ENCODE measurements at regions not wholly inside any gene's neighbourhood (a gene's known extent, or its start where the extent isn't known, plus 50 kb on each side); places are given as distances from the start of the nearest gene placed in this dataset.

GRCh38 chr2:220332886-220333285 lies 705.5 kb downstream of the SLC4A3 start:
- no peak overlapping the region for H3K9ac ChIP-seq (ENCODE audit: low read length in 5 of 5)
- peaks cover 0 to 9% (median 4%) of the 10 kb centered on the region in 5 donors for H3K9me3 ChIP-seq (ENCODE audit: control insufficient read depth in 5 of 5, low read length in 5 of 5)
- no peaks in the 10 kb centered on the region for H3K4me1 ChIP-seq (ENCODE audit: control insufficient read depth in 5 of 5, insufficient read depth in 5 of 5, low read length in 5 of 5)
- H3K36me3 ChIP-seq (ENCODE audit: control insufficient read depth in 5 of 5, insufficient read depth in 5 of 5, low read length in 5 of 5): no peaks in the 10 kb centered on the region
- no peak overlapping the region for H3K27ac ChIP-seq (ENCODE audit: low read depth, low read length)
- no peaks in the 10 kb centered on the region for H3K27me3 ChIP-seq (ENCODE audit: control insufficient read depth in 5 of 5, insufficient read depth in 4 of 5, low read length in 5 of 5)
- no peak overlapping the region for H3K4me3 ChIP-seq (ENCODE audit: low read depth in 1 of 5, low read length in 5 of 5)

- Histone ChIP-seq H3K27ac (ENCODE audit: low read depth, low read length) (no peak overlapping the region), H3K36me3 (ENCODE audit: control insufficient read depth in 5 of 5, insufficient read depth in 5 of 5, low read length in 5 of 5) (no peaks in the 10 kb centered on the region), H3K27me3 (ENCODE audit: control insufficient read depth in 5 of 5, insufficient read depth in 4 of 5, low read length in 5 of 5) (no peaks in the 10 kb centered on the region), H3K9ac (ENCODE audit: low read length in 5 of 5) (no peak overlapping the region), H3K9me3 (ENCODE audit: control insufficient read depth in 5 of 5, low read length in 5 of 5) (peaks cover 0 to 8% (median 4%) of the 10 kb centered on the region in 5 donors), H3K4me1 (ENCODE audit: control insufficient read depth in 5 of 5, insufficient read depth in 5 of 5, low read length in 5 of 5) (no peaks in the 10 kb centered on the region), H3K4me3 (ENCODE audit: low read depth in 1 of 5, low read length in 5 of 5) (no peak overlapping the region)
These were observed 706.8 kb downstream of the SLC4A3 start for GRCh38 chr2:220334210-220334609.

- Histone ChIP-seq H3K4me1 (ENCODE audit: control insufficient read depth in 5 of 5, insufficient read depth in 5 of 5, low read length in 5 of 5) (no peaks in the 10 kb centered on the region), H3K4me3 (ENCODE audit: low read depth in 1 of 5, low read length in 5 of 5) (no peak overlapping the region), H3K27me3 (ENCODE audit: control insufficient read depth in 5 of 5, insufficient read depth in 4 of 5, low read length in 5 of 5) (no peaks in the 10 kb centered on the region), H3K9ac (ENCODE audit: low read length in 5 of 5) (no peak overlapping the region), H3K36me3 (ENCODE audit: control insufficient read depth in 5 of 5, insufficient read depth in 5 of 5, low read length in 5 of 5) (no peaks in the 10 kb centered on the region), H3K27ac (ENCODE audit: low read depth, low read length) (no peak overlapping the region), H3K9me3 (ENCODE audit: control insufficient read depth in 5 of 5, low read length in 5 of 5) (peaks cover 0 to 6% (median 4%) of the 10 kb centered on the region in 5 donors)
These were observed 707.6 kb downstream of the SLC4A3 start for GRCh38 chr2:220334871-220335590.

GRCh38 chr2:220335591-220335915 lies 708.1 kb downstream of the SLC4A3 start:
- H3K9me3 ChIP-seq (ENCODE audit: control insufficient read depth in 5 of 5, low read length in 5 of 5): peaks cover 0 to 3% (median 0%) of the 10 kb centered on the region in 5 donors
- H3K4me3 ChIP-seq (ENCODE audit: low read depth in 1 of 5, low read length in 5 of 5): no peak overlapping the region
- H3K27ac ChIP-seq (ENCODE audit: low read depth, low read length): no peak overlapping the region
- no peaks in the 10 kb centered on the region for H3K4me1 ChIP-seq (ENCODE audit: control insufficient read depth in 5 of 5, insufficient read depth in 5 of 5, low read length in 5 of 5)
- no peaks in the 10 kb centered on the region for H3K27me3 ChIP-seq (ENCODE audit: control insufficient read depth in 5 of 5, insufficient read depth in 4 of 5, low read length in 5 of 5)
- no peak overlapping the region for H3K9ac ChIP-seq (ENCODE audit: low read length in 5 of 5)
- no peaks in the 10 kb centered on the region for H3K36me3 ChIP-seq (ENCODE audit: control insufficient read depth in 5 of 5, insufficient read depth in 5 of 5, low read length in 5 of 5)

GRCh38 chr2:220336771-220337170 lies 709.3 kb downstream of the SLC4A3 start:
- Histone ChIP-seq H3K27ac (ENCODE audit: low read depth, low read length) (no peak overlapping the region), H3K36me3 (ENCODE audit: control insufficient read depth in 5 of 5, insufficient read depth in 5 of 5, low read length in 5 of 5) (no peaks in the 10 kb centered on the region), H3K9me3 (ENCODE audit: control insufficient read depth in 5 of 5, low read length in 5 of 5) (peaks cover 0 to 3% (median 0%) of the 10 kb centered on the region in 5 donors)

GRCh38 chr2:220337611-220338440 lies 710.4 kb downstream of the SLC4A3 start:
- Histone ChIP-seq H3K4me1 (ENCODE audit: control insufficient read depth in 5 of 5, insufficient read depth in 5 of 5, low read length in 5 of 5) (no peaks in the 10 kb centered on the region), H3K9me3 (ENCODE audit: control insufficient read depth in 5 of 5, low read length in 5 of 5) (no peaks in the 10 kb centered on the region), H3K27ac (ENCODE audit: low read depth, low read length) (no peak overlapping the region)

More at GRCh38 chr2:220336771-220337170, 709.3 kb downstream of the SLC4A3 start:
- Histone ChIP-seq H3K4me1 (ENCODE audit: control insufficient read depth in 5 of 5, insufficient read depth in 5 of 5, low read length in 5 of 5) (no peaks in the 10 kb centered on the region), H3K4me3 (ENCODE audit: low read depth in 1 of 5, low read length in 5 of 5) (no peak overlapping the region), H3K9ac (ENCODE audit: low read length in 5 of 5) (no peak overlapping the region), H3K27me3 (ENCODE audit: control insufficient read depth in 5 of 5, insufficient read depth in 4 of 5, low read length in 5 of 5) (no peaks in the 10 kb centered on the region)

GRCh38 chr2:220341014-220341413 lies 713.6 kb downstream of the SLC4A3 start:
- Histone ChIP-seq H3K4me3 (ENCODE audit: low read depth in 1 of 5, low read length in 5 of 5) (no peak overlapping the region), H3K4me1 (ENCODE audit: control insufficient read depth in 5 of 5, insufficient read depth in 5 of 5, low read length in 5 of 5) (no peaks in the 10 kb centered on the region)

More at GRCh38 chr2:220337611-220338440, 710.4 kb downstream of the SLC4A3 start:
- Histone ChIP-seq H3K27me3 (ENCODE audit: control insufficient read depth in 5 of 5, insufficient read depth in 4 of 5, low read length in 5 of 5) (no peaks in the 10 kb centered on the region), H3K4me3 (ENCODE audit: low read depth in 1 of 5, low read length in 5 of 5) (no peak overlapping the region), H3K36me3 (ENCODE audit: control insufficient read depth in 5 of 5, insufficient read depth in 5 of 5, low read length in 5 of 5) (no peaks in the 10 kb centered on the region), H3K9ac (ENCODE audit: low read length in 5 of 5) (no peak overlapping the region)

GRCh38 chr2:220346919-220347318 lies 719.5 kb downstream of the SLC4A3 start:
- Histone ChIP-seq H3K36me3 (ENCODE audit: control insufficient read depth in 5 of 5, insufficient read depth in 5 of 5, low read length in 5 of 5) (no peaks in the 10 kb centered on the region), H3K9me3 (ENCODE audit: control insufficient read depth in 5 of 5, low read length in 5 of 5) (no peaks in the 10 kb centered on the region), H3K9ac (ENCODE audit: low read length in 5 of 5) (no peak overlapping the region), H3K4me3 (ENCODE audit: low read depth in 1 of 5, low read length in 5 of 5) (no peak overlapping the region), H3K27me3 (ENCODE audit: control insufficient read depth in 5 of 5, insufficient read depth in 4 of 5, low read length in 5 of 5) (no peaks in the 10 kb centered on the region), H3K4me1 (ENCODE audit: control insufficient read depth in 5 of 5, insufficient read depth in 5 of 5, low read length in 5 of 5) (no peaks in the 10 kb centered on the region), H3K27ac (ENCODE audit: low read depth, low read length) (no peak overlapping the region)

More at GRCh38 chr2:220341014-220341413, 713.6 kb downstream of the SLC4A3 start:
- Histone ChIP-seq H3K9ac (ENCODE audit: low read length in 5 of 5) (no peak overlapping the region), H3K27me3 (ENCODE audit: control insufficient read depth in 5 of 5, insufficient read depth in 4 of 5, low read length in 5 of 5) (no peaks in the 10 kb centered on the region), H3K9me3 (ENCODE audit: control insufficient read depth in 5 of 5, low read length in 5 of 5) (no peaks in the 10 kb centered on the region), H3K36me3 (ENCODE audit: control insufficient read depth in 5 of 5, insufficient read depth in 5 of 5, low read length in 5 of 5) (no peaks in the 10 kb centered on the region), H3K27ac (ENCODE audit: low read depth, low read length) (no peak overlapping the region)

- Histone ChIP-seq H3K36me3 (ENCODE audit: control insufficient read depth in 5 of 5, insufficient read depth in 5 of 5, low read length in 5 of 5) (no peaks in the 10 kb centered on the region), H3K9me3 (ENCODE audit: control insufficient read depth in 5 of 5, low read length in 5 of 5) (no peaks in the 10 kb centered on the region), H3K9ac (ENCODE audit: low read length in 5 of 5) (no peak overlapping the region), H3K27me3 (ENCODE audit: control insufficient read depth in 5 of 5, insufficient read depth in 4 of 5, low read length in 5 of 5) (no peaks in the 10 kb centered on the region), H3K4me1 (ENCODE audit: control insufficient read depth in 5 of 5, insufficient read depth in 5 of 5, low read length in 5 of 5) (no peaks in the 10 kb centered on the region), H3K27ac (ENCODE audit: low read depth, low read length) (no peak overlapping the region), H3K4me3 (ENCODE audit: low read depth in 1 of 5, low read length in 5 of 5) (no peak overlapping the region)
These were observed 720.2 kb downstream of the SLC4A3 start for GRCh38 chr2:220347626-220348025.

GRCh38 chr2:220348206-220348605 lies 720.8 kb downstream of the SLC4A3 start:
- H3K9me3 ChIP-seq (ENCODE audit: control insufficient read depth in 5 of 5, low read length in 5 of 5): no peaks in the 10 kb centered on the region
- no peak overlapping the region for H3K27ac ChIP-seq (ENCODE audit: low read depth, low read length)
- no peaks in the 10 kb centered on the region for H3K36me3 ChIP-seq (ENCODE audit: control insufficient read depth in 5 of 5, insufficient read depth in 5 of 5, low read length in 5 of 5)
- no peak overlapping the region for H3K4me3 ChIP-seq (ENCODE audit: low read depth in 1 of 5, low read length in 5 of 5)
- H3K27me3 ChIP-seq (ENCODE audit: control insufficient read depth in 5 of 5, insufficient read depth in 4 of 5, low read length in 5 of 5): no peaks in the 10 kb centered on the region
- H3K4me1 ChIP-seq (ENCODE audit: control insufficient read depth in 5 of 5, insufficient read depth in 5 of 5, low read length in 5 of 5): no peaks in the 10 kb centered on the region
- no peak overlapping the region for H3K9ac ChIP-seq (ENCODE audit: low read length in 5 of 5)

All from subcutaneous abdominal adipose tissue (tissue), 5 donors.